ENCODE measurements at regions not wholly inside any gene's neighbourhood (a gene's known extent, or its start where the extent isn't known, plus 50 kb on each side); places are given as distances from the start of the nearest gene placed in this dataset.

GRCh38 chr1:36673202-36673601 lies 190.5 kb upstream of the CSF3R start:
- DNase-seq, result peak; percentile 89 to 97

DNA sequence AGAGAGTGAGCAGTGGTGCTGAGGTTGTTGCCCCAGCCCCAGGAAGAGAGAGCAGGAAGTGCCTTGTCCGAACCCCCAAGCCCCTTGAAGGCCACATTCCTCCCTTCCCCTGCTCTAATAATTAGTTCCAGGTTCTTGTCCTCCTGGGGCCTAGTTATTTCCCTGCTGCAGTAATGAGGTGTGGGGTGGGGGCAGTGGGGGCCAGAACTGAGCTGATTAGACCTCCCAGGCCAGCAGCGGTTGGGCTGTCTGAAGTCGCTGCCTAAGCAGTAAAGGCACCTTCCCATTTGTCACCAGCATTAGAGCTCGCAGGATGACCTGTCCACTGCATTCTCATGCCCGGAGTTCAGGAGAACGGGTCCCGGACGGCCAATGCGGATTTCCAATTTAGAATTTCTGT lies 186.5 kb upstream of the CSF3R start:
- no peak for DNase-seq

GRCh38 chr1:36667836-36668235 lies 185.1 kb upstream of the CSF3R start:
- no peak for DNase-seq

GRCh38 chr1:36667256-36667655 lies 184.5 kb upstream of the CSF3R start:
- no peak for DNase-seq

DNA sequence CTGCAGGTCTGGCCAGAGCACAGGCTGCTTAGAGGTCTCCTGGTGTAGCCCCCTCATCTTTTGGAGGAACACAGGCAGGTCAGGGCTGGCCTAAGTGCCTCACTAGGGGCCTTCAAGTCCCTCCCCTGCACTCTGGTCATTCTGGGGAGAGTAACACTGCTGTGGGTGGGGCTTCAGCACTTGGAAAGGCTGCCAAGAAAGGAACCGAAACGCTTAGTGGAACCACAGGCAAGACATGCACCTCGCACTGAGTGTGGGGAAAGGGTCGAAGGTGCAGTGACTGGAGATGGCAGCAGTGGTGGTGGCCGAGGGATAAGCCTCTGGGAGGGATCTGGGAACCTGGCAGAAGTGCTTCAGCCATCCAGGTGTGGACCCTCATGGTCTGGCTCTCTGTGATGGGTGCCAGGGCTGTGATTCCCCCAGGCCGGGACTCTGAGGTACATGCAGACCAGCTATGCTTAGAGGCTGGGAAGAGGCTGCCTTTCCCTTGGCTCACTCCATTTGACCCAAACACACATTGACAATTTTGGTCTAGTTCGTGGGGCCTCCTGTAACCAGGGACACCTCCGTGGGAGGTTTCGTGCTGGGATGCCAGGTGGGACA lies 182.9 kb upstream of the CSF3R start:
- no peak for DNase-seq

GRCh38 chr1:36664571-36665287 lies 182.0 kb upstream of the CSF3R start:
- peak; percentile 65 to 83 for DNase-seq

DNA sequence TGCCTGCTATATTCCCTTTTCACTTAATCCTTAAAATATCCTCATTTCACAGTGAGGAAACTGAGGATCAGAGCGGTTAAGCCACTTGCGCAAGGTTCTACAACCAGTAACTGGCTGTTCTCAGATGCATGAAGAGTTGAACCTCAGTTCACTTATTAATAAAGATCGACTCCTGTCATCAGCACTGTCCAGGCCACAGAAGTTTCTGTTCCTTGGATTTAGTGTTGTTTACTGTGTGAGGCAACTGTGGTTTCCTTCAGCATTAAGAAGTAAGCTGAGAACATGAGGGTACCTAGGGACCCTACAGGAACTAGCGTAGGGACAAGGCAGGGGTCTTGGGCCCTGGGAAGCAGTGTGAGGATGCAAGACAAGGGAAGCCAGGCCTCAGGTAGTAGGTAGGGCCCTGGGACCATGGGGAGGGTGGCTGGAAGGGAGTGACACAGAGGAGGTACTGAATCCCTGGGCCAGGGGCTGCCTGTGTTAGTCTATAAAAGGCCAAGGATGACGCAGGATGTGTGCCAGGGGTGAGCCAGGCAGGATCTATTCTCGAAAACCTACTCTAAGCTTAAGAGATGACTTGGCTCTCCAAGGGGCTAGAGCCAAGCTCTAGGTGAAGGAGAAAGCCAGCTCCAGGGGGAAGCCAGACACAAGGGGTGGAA lies 181.2 kb upstream of the CSF3R start:
- DNase-seq, result no peak

- DNase-seq, result peak; percentile 94 to 96
Observed at GRCh38 chr1:36658838-36659237, 176.1 kb upstream of the CSF3R start.

DNA sequence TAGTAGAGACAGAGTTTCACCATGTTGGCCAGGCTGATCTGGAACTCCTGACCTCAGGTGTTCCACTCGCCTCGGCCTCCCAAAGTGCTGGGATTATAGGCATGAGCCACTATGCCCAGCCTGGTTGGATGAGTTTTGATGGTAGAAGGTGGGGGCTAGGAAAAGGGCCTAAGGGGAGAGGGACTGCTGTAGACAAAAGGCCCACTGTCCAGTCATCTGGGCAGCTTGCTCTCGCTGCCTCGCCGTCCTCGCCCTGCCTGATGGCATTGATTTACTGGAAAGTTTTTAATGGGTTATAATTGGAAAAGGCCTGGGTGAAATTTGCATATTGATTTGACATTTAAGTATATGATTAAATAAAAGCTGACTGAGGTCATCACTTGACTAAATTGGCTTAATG lies 175.1 kb upstream of the CSF3R start:
- DNase-seq, result no peak

GRCh38 chr1:36656838-36657237 lies 174.1 kb upstream of the CSF3R start:
- no peak for DNase-seq

DNA sequence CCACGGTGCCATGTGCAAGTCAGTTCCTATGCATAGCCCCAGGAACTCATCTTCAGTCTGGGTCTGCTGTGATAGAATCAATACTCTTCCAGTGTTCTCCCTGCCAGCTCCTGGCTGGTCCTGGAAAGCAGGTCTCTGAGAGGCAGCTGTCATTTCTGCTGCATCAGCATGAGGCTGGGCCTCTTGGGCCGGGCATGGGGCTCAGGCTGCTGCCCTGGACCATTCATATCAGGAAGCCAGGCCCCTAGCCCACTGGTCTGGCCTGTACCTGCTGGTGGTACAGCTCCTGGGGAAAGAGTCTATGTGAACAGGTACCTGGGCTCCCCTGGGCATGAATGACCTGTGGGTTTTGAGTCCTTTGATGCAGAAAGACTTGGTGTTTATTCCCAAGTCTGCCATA lies 173.6 kb upstream of the CSF3R start:
- DNase-seq, result no peak

GRCh38 chr1:36654586-36654985 lies 171.9 kb upstream of the CSF3R start:
- DNase-seq, result no peak

GRCh38 chr1:36653850-36654249 lies 171.1 kb upstream of the CSF3R start:
- peak; percentile 14 to 49 for DNase-seq

- DNase-seq, result no peak
Observed at GRCh38 chr1:36652586-36652985, 169.9 kb upstream of the CSF3R start.

DNA sequence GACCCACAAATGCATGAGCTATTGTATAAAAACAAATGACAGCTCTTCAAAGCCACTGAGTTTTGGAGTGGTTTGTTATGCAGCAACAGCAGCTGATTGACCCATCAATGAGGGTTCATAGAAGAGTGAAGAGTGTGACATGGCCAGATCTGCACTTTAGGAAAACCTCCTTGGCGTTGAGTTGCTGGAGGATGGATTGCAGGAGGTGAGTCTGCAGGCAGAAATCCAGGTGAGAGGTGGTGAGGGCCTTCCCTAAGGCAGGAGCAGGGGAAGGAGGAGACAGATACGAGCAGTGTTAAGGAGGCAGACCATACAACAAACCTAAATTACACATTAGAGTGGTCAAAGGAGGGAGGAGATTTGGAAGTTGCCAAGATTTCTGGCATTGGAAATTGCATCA lies 169.3 kb upstream of the CSF3R start:
- no peak for DNase-seq

DNA sequence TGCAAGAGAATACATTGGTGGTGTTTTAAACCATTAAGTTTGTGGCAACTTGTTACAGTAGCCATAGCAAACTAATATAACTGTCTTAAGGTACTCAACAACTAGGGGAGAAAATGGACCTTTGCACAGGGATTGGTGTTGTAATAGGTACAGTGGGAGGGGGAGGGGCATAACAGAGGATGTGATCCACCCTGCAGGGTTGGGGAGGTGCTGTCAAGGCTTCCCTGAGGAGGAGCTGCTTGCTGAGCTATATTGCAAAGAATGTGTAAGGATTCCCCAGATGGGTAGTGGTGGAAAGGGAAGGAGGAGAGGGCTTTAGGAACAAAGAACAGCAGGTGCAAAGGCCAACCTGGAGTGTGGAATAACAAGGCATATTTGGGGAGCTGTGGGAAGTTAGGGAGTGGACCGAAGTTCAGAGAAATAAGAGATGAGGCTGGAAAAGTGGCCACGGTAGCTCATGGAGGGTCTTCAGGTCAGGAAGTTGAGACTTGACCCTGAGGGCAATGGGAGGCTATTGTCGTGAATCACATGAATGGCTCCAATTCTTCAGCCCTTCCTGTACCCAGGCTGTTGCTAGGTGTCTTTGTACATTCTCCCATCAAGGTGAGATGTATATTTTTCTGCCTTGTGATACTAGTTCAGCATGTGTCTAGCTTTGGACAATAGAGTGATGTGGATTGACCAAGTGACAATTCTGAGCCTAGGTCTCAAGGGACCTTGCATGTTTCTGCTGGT lies 168.6 kb upstream of the CSF3R start:
- no peak for DNase-seq

DNA sequence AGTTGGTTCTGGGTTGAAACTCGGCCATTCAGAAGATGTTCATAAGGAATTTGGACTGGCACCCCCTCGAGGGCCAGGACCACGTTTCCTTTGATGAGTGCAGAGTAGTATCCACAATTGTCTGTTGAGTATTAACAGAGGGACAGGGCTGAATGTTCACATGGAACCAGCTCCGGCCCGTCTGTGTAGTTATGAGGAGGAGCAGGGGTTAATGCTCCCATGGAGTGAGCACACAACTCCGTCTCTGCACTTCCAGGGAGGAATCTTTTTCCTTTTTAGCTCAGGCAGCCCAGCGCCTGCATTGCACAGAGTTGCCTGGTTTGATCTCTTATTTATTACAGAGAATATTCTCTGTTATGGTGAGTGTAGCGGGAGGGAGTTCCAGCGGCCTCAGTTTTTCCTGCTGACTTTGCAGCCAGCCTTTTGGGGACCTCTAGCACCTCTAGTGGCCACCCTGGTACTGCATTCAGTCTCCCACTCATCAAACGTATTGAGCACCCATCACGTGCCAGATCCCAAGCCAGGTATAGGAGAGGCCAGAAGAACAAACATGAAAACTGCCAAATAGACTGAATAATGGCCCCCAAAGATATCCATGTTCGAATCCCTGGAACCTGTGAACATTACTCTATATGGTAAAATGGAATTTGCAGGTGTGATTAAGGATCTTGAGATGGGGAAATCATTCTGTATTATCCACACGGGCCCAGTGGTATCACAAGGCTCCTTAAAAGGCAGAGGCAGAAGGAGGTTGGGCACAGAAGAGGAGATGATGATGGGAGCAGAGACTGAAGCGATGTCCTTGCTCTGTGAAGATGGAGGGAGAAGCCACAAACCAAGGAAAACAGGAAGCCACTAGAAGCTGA lies 167.7 kb upstream of the CSF3R start:
- DNase-seq, result peak in 1 of 2 experiments; percentile 57

DNA sequence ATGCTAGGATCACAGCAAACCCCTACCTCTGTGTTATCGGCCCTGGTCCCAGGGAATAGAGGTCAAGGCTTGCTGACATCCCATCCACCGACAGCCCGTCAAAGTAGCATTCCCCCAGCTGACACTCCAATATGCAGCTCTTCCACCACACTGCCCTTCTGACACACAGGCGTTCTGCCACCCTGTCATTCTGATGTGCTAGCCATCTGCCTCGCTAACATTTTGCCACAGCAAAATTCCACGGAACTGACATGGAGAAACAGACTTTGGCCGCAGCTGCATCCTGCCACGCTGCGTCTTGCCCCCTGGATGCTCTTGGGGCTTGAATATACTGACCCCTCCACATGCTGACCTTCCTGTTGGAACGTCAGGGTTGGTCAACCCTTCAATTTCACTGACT lies 163.2 kb upstream of the CSF3R start:
- DNase-seq, result no peak

- no peak for DNase-seq
Observed at GRCh38 chr1:36644556-36644955, 161.8 kb upstream of the CSF3R start.

DNA sequence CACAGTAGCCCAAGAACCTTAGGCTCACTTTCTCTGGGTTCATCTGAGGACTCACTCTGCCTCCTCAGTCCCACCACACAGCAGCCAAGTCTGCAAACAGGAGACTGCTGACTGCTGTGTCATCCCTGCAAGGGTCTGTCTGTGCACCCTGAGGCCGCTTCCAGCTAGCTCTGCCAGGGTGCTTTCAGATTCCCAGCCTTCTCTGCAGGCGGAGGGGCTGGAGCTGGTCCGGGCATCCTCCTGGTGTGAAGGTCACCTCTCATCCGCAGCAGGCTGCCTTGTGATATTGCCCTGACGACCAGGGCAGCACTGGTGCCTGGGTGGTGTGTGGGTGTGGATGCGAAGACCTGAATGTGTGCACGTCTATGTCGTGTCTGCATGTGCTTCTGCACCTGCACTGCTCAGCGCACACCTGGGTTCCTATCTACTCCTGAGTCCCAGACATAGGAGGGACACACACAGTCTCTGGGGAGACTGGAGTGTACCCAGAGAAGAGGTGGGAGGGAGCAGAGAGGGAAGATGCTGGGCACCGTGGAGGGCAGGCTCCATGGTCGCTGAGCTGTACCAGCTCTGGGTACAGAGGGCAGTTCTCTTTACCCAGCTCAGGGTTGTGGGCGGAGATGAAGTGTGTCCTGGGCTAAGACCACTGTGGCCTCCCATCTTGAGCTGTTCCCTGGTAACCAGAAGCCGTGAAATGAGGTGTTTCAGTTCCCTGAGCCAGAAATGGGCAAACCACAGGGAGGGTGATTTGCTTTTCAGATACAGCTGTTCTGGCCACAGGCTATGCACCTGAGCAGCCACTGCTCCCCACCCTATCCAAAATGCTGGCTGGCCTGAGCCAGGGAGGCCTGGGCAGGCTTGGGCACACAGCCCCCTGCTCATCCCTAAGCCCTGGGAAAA lies 160.9 kb upstream of the CSF3R start:
- no peak for DNase-seq

- DNase-seq, result no peak
Observed at GRCh38 chr1:36642802-36643201, 160.1 kb upstream of the CSF3R start.

- no peak for DNase-seq
Observed at GRCh38 chr1:36641776-36642175, 159.1 kb upstream of the CSF3R start.

Data from NCI-H524 (cell line).